Lower lobe of right lung (tissue), 2 donors: ENCODE measurements at regions not wholly inside any gene's neighbourhood (a gene's known extent, or its start where the extent isn't known, plus 50 kb on each side); places are given as distances from the start of the nearest gene placed in this dataset.

ENCODE experiments used
- ATAC-seq, 2 donors: fragments of 200-7000 bp; cut with Tn5 transposase; one replicate each; pipeline ENCODE4 v1.9.1; 2020 to 2022; ENCODE audit warnings: mild to moderate bottlenecking in 2 of 2, moderate library complexity in 2 of 2
- DNase-seq: peaks from one replicate; pipeline ENCODE4 v3.0.0-alpha.2; 2020
- H3K27ac ChIP-seq: fragments of 200-600 bp; one replicate; pipeline ENCODE4 v1.8.0; 2022
- H3K27me3 ChIP-seq: fragments of 200-600 bp; one replicate; pipeline ENCODE4 v1.8.0; 2022; ENCODE audit warnings: low read depth
- H3K36me3 ChIP-seq: fragments of 200-600 bp; one replicate; pipeline ENCODE4 v1.8.0; 2022; ENCODE audit warnings: mild to moderate bottlenecking
- H3K4me1 ChIP-seq: fragments of 200-600 bp; one replicate; pipeline ENCODE4 v1.8.0; 2022
- H3K4me3 ChIP-seq: fragments of 200-600 bp; one replicate; pipeline ENCODE4 v1.8.0; 2022; ENCODE audit warnings: mild to moderate bottlenecking
- H3K9me3 ChIP-seq: fragments of 200-600 bp; one replicate; pipeline ENCODE4 v1.8.0; 2022
- intact Hi-C: fragments of 100-400 bp; cut with DNase I; formaldehyde crosslinking; loops from one replicate; pipeline ENCODE4 v1.11.0; 2022
- TF ChIP-seq, protein P1 (sequence below): fragments of 200-600 bp; IDR thresholded peaks from one replicate; pipeline ENCODE4 v1.8.0; 2022; ENCODE audit warnings: antibody characterized with exemption, mild to moderate bottlenecking
- donor health status: DM: no; HTN: yes; CAD: no; lungs with severe emphysema.

GRCh38 chr12:20128928-20129327 is 239.4 kb upstream of the PDE3A start:
- ATAC-seq (no peak), DNase-seq (no peak)
- Histone ChIP-seq H3K4me3 (no peak overlapping the region), H3K4me1 (no peaks in the 10 kb centered on the region), H3K27me3 (no peaks in the 10 kb centered on the region), H3K36me3 (no peaks in the 10 kb centered on the region), H3K27ac (no peak overlapping the region), H3K9me3 (no peaks in the 10 kb centered on the region)
- TF ChIP-seq, protein P1, sequence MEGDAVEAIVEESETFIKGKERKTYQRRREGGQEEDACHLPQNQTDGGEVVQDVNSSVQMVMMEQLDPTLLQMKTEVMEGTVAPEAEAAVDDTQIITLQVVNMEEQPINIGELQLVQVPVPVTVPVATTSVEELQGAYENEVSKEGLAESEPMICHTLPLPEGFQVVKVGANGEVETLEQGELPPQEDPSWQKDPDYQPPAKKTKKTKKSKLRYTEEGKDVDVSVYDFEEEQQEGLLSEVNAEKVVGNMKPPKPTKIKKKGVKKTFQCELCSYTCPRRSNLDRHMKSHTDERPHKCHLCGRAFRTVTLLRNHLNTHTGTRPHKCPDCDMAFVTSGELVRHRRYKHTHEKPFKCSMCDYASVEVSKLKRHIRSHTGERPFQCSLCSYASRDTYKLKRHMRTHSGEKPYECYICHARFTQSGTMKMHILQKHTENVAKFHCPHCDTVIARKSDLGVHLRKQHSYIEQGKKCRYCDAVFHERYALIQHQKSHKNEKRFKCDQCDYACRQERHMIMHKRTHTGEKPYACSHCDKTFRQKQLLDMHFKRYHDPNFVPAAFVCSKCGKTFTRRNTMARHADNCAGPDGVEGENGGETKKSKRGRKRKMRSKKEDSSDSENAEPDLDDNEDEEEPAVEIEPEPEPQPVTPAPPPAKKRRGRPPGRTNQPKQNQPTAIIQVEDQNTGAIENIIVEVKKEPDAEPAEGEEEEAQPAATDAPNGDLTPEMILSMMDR = no peak
- intact Hi-C loops = no loop called here

GRCh38 chr12:20132818-20133217 is 235.5 kb upstream of the PDE3A start:
- no peak for DNase-seq
- no peaks in the 10 kb centered on the region for H3K4me1 ChIP-seq
- no peak overlapping the region for H3K4me3 ChIP-seq
- no peaks in the 10 kb centered on the region for H3K36me3 ChIP-seq
- intact Hi-C loops = no loop called here
- H3K9me3 ChIP-seq = no peaks in the 10 kb centered on the region
- no peak for ATAC-seq
- no peaks in the 10 kb centered on the region for H3K27me3 ChIP-seq
- TF ChIP-seq, protein P1 = no peak
- no peak overlapping the region for H3K27ac ChIP-seq

DNA sequence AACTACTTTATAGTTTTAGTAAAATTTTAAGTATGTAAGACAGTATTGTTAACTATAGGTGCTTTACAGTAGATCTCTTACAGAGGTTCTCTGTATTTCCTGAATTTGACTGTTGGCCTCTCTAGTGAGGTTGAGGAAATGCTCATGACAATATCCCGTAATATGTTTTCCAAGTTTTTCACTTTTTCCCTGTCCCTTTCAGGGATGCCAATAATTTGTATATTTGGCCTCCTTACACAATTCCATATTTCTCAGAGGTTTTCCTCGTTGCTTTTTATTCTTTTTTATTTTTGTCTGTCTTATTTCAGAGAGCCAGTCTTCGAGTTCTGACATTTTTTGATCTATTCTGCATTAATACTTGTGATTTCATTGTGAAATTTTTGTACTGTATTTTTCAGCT is 233.7 kb upstream of the PDE3A start:
- no peak for ATAC-seq
- H3K36me3 ChIP-seq = no peaks in the 10 kb centered on the region
- H3K27ac ChIP-seq = no peak overlapping the region
- H3K4me1 ChIP-seq = no peaks in the 10 kb centered on the region
- TF ChIP-seq, protein P1 = no peak
- intact Hi-C loops = no loop called here
- no peak overlapping the region for H3K4me3 ChIP-seq
- no peaks in the 10 kb centered on the region for H3K9me3 ChIP-seq
- DNase-seq = no peak
- H3K27me3 ChIP-seq = no peaks in the 10 kb centered on the region

- Histone ChIP-seq H3K9me3 (no peaks in the 10 kb centered on the region), H3K36me3 (no peaks in the 10 kb centered on the region), H3K27me3 (no peaks in the 10 kb centered on the region), H3K27ac (no peak overlapping the region), H3K4me1 (no peaks in the 10 kb centered on the region), H3K4me3 (no peak overlapping the region)
- TF ChIP-seq, protein P1 = no peak
- intact Hi-C loops = no loop called here
- ATAC-seq = no peak
- DNase-seq = no peak
Observed at GRCh38 chr12:20140751-20141150, 227.6 kb upstream of the PDE3A start.

DNA sequence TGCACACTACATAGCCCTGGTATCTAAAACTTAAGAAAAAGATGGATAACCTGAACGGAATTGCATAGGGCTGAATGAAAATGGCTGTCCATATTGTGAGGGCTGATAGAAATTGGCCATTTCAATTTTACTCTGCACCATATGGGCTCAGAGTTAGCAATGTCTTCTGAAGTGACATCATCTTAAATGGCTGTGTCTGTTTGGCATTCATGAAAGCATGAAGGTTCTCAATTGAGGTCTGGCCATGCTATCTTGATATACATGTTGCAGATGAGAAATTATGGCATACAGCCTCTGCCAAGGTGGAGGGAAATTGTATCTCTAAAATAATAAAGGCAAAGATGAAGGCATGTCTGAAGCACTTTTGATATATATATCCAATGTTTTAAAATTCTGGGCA is 226.0 kb upstream of the PDE3A start:
- H3K27me3 ChIP-seq = no peaks in the 10 kb centered on the region
- H3K4me1 ChIP-seq = no peaks in the 10 kb centered on the region
- intact Hi-C loops = no loop called here
- DNase-seq = no peak
- no peak overlapping the region for H3K27ac ChIP-seq
- H3K9me3 ChIP-seq = no peaks in the 10 kb centered on the region
- H3K4me3 ChIP-seq = no peak overlapping the region
- no peak for ATAC-seq
- no peaks in the 10 kb centered on the region for H3K36me3 ChIP-seq
- TF ChIP-seq, protein P1 = no peak

GRCh38 chr12:20142956-20143355 is 225.4 kb upstream of the PDE3A start:
- TF ChIP-seq, protein P1 = no peak
- ATAC-seq = no peak
- DNase-seq = no peak

More at GRCh38 chr12:20142956-20143355, 225.4 kb upstream of the PDE3A start:
- no peak overlapping the region for H3K4me3 ChIP-seq
- H3K27me3 ChIP-seq = no peaks in the 10 kb centered on the region
- H3K36me3 ChIP-seq = no peaks in the 10 kb centered on the region
- no peaks in the 10 kb centered on the region for H3K4me1 ChIP-seq
- intact Hi-C loops = no loop called here
- no peak overlapping the region for H3K27ac ChIP-seq
- no peaks in the 10 kb centered on the region for H3K9me3 ChIP-seq
